ENCODE measurements at regions not wholly inside any gene's neighbourhood (a gene's known extent, or its start where the extent isn't known, plus 50 kb on each side); places are given as distances from the start of the nearest gene placed in this dataset.
A peak's percentile ranks its signal among the peaks of the same experiment; 100 is the strongest.

GRCh38 chr5:120365656-120366446 lies 98.2 kb upstream of the PRR16 start:
- no peak for DNase-seq

- DNase-seq: no peak
These were observed 96.0 kb upstream of the PRR16 start for GRCh38 chr5:120367896-120368634.

GRCh38 chr5:120368923-120369715 lies 95.0 kb upstream of the PRR16 start:
- DNase-seq: no peak

GRCh38 chr5:120372899-120373298 lies 91.2 kb upstream of the PRR16 start:
- DNase-seq: no peak

GRCh38 chr5:120375248-120375647 lies 88.9 kb upstream of the PRR16 start:
- no peak for DNase-seq

GRCh38 chr5:120380644-120381043 lies 83.5 kb upstream of the PRR16 start:
- DNase-seq: no peak

GRCh38 chr5:120382833-120383232 lies 81.3 kb upstream of the PRR16 start:
- peak; percentile 35 for DNase-seq

GRCh38 chr5:120386981-120387380 lies 77.1 kb upstream of the PRR16 start:
- DNase-seq: no peak

- DNase-seq: peak; percentile 90
These were observed 75.9 kb upstream of the PRR16 start for GRCh38 chr5:120388016-120388781.

GRCh38 chr5:120394259-120394658 lies 69.8 kb upstream of the PRR16 start:
- DNase-seq: no peak

- DNase-seq: no peak
These were observed 67.9 kb upstream of the PRR16 start for GRCh38 chr5:120396186-120396585.

- no peak for DNase-seq
These were observed 63.7 kb upstream of the PRR16 start for GRCh38 chr5:120400356-120400755.

GRCh38 chr5:120402606-120403005 lies 61.5 kb upstream of the PRR16 start:
- DNase-seq: no peak

- DNase-seq: peak; percentile 38
These were observed 58.7 kb upstream of the PRR16 start for GRCh38 chr5:120405286-120405864.

GRCh38 chr5:120405923-120406322 lies 58.2 kb upstream of the PRR16 start:
- DNase-seq: no peak

- no peak for DNase-seq
These were observed 50.4 kb upstream of the PRR16 start for GRCh38 chr5:120413686-120414085.

All from hematopoietic multipotent progenitor cell treated with erythropoietin and hydrocortisone succinate and interleukin-3 and kit ligand, for 4 days (in vitro differentiated cells).